Astrocyte (in vitro differentiated cells and primary cell): ENCODE measurements at regions not wholly inside any gene's neighbourhood (a gene's known extent, or its start where the extent isn't known, plus 50 kb on each side); places are given as distances from the start of the nearest gene placed in this dataset.

ENCODE experiments used
- DNase-seq: peaks from one replicate; pipeline ENCODE4 v3.0.0-alpha.2; 2010; ENCODE audit warnings: low read depth
- FAIRE-seq: peaks from 2 replicates; lab custom pipeline; 2011; peaks lifted over from hg19 to GRCh38; lab: Jason Lieb, UNC
- H2AFZ ChIP-seq: 2 replicates; pipeline ENCODE4 v1.6.0; 2012; ENCODE audit warnings: low read depth, low read length, inconsistent platforms
- H3K27ac ChIP-seq: 2 replicates; pipeline ENCODE4 v1.5.1; 2011; ENCODE audit warnings: low read depth, low read length, inconsistent platforms
- H3K27me3 ChIP-seq: 2 replicates; pipeline ENCODE4 v1.6.0; 2011; ENCODE audit warnings: low read length, inconsistent platforms; ENCODE audit not compliant: insufficient read depth
- H3K36me3 ChIP-seq: 2 replicates; pipeline ENCODE4 v1.5.1; 2011; ENCODE audit warnings: low read length, inconsistent platforms; ENCODE audit not compliant: insufficient read depth
- H3K4me1 ChIP-seq: 2 replicates; pipeline ENCODE4 v1.5.1; 2011; ENCODE audit warnings: low read length, inconsistent platforms; ENCODE audit not compliant: insufficient read depth
- H3K4me2 ChIP-seq: 2 replicates; pipeline ENCODE4 v1.6.0; 2012; ENCODE audit warnings: low read length, inconsistent platforms
- H3K4me3 ChIP-seq: 2 replicates; pipeline ENCODE4 v1.5.1; 2011; ENCODE audit warnings: low read depth, mild to moderate bottlenecking, low read length, inconsistent platforms; ENCODE audit not compliant: insufficient read depth
- H3K79me2 ChIP-seq: 2 replicates; pipeline ENCODE4 v1.6.0; 2012; ENCODE audit warnings: mild to moderate bottlenecking, low read length, inconsistent platforms; ENCODE audit not compliant: insufficient read depth
- H3K9ac ChIP-seq: 2 replicates; pipeline ENCODE4 v1.6.0; 2012; ENCODE audit warnings: mild to moderate bottlenecking, low read length, inconsistent platforms
- H3K9me3 ChIP-seq: 2 replicates; pipeline ENCODE4 v1.5.1; 2012; ENCODE audit warnings: low read depth, mild to moderate bottlenecking, low read length, inconsistent platforms; ENCODE audit not compliant: insufficient read depth
- H4K20me1 ChIP-seq: 2 replicates; pipeline ENCODE4 v1.6.0; 2012; ENCODE audit warnings: low read length, inconsistent platforms; ENCODE audit not compliant: insufficient read depth
- H3K27ac Mint-ChIP-seq: one replicate; pipeline ENCODE4 v1.8.0; 2021; ENCODE audit warnings: mild to moderate bottlenecking, mixed read lengths; ENCODE audit not compliant: unreplicated experiment
- H3K27me3 Mint-ChIP-seq: one replicate; pipeline ENCODE4 v1.8.0; 2021; ENCODE audit warnings: low read depth, mixed read lengths; ENCODE audit not compliant: unreplicated experiment
- H3K36me3 Mint-ChIP-seq: one replicate; pipeline ENCODE4 v1.8.0; 2021; ENCODE audit warnings: low read depth, mixed read lengths; ENCODE audit not compliant: unreplicated experiment
- H3K4me1 Mint-ChIP-seq: one replicate; pipeline ENCODE4 v1.8.0; 2021; ENCODE audit warnings: low read depth, mixed read lengths; ENCODE audit not compliant: unreplicated experiment
- H3K4me3 Mint-ChIP-seq: one replicate; pipeline ENCODE4 v1.8.0; 2021; ENCODE audit warnings: mild to moderate bottlenecking, moderate library complexity, mixed read lengths; ENCODE audit not compliant: unreplicated experiment
- H3K9me3 Mint-ChIP-seq: one replicate; pipeline ENCODE4 v1.8.0; 2021; ENCODE audit warnings: mild to moderate bottlenecking, mixed read lengths; ENCODE audit not compliant: unreplicated experiment
- CTCF ChIP-seq: IDR thresholded peaks from 2 replicates; pipeline ENCODE4 v1.5.1; 2011; ENCODE audit warnings: low read depth, mild to moderate bottlenecking, inconsistent platforms, low read length, moderate library complexity; ENCODE audit not compliant: insufficient read depth
- EZH2 ChIP-seq: IDR thresholded peaks from 2 replicates; pipeline ENCODE4 v1.6.1; 2012; ENCODE audit warnings: mild to moderate bottlenecking, low read length, inconsistent platforms; ENCODE audit not compliant: insufficient read depth

GRCh38 chr10:112057072-112057471 lies 126.5 kb downstream of the GPAM start:
- no peak for DNase-seq
- Histone ChIP-seq H3K4me3 (no peak overlapping the region), H3K36me3 (no peaks in the 10 kb centered on the region), H3K4me2 (no peak overlapping the region), H3K4me1 (no peaks in the 10 kb centered on the region), H3K9me3 (no peaks in the 10 kb centered on the region), H4K20me1 (no peaks in the 10 kb centered on the region), H3K27ac (no peak overlapping the region), H3K79me2 (no peaks in the 10 kb centered on the region), H3K9ac (no peak overlapping the region), H3K27me3 (no peaks in the 10 kb centered on the region), H2AFZ (no peak overlapping the region)
- Mint-ChIP-seq H3K27me3 (peaks cover 6% of the 10 kb centered on the region), H3K9me3 (no peaks in the 10 kb centered on the region), H3K4me3 (no peak overlapping the region), H3K36me3 (no peaks in the 10 kb centered on the region), H3K27ac (no peak overlapping the region), H3K4me1 (no peaks in the 10 kb centered on the region)
- TF ChIP-seq EZH2 (no peak), CTCF (no peak)
- no peak for FAIRE-seq

GRCh38 chr10:112059220-112059619 lies 124.3 kb downstream of the GPAM start:
- no peaks in the 10 kb centered on the region for H3K4me1 Mint-ChIP-seq
- no peaks in the 10 kb centered on the region for H3K27me3 ChIP-seq
- DNase-seq (no peak), FAIRE-seq (no peak)
- H3K36me3 ChIP-seq, result no peaks in the 10 kb centered on the region
- H4K20me1 ChIP-seq, result no peaks in the 10 kb centered on the region
- H3K27ac Mint-ChIP-seq, result no peak overlapping the region
- no peak overlapping the region for H3K4me3 Mint-ChIP-seq
- TF ChIP-seq EZH2 (no peak), CTCF (no peak)
- no peaks in the 10 kb centered on the region for H3K79me2 ChIP-seq
- no peak overlapping the region for H3K27ac ChIP-seq
- no peaks in the 10 kb centered on the region for H3K36me3 Mint-ChIP-seq
- no peak overlapping the region for H2AFZ ChIP-seq
- no peak overlapping the region for H3K9ac ChIP-seq
- H3K4me1 ChIP-seq, result no peaks in the 10 kb centered on the region
- H3K9me3 ChIP-seq, result no peaks in the 10 kb centered on the region
- no peak overlapping the region for H3K4me3 ChIP-seq
- H3K9me3 Mint-ChIP-seq, result no peaks in the 10 kb centered on the region
- H3K4me2 ChIP-seq, result no peak overlapping the region
- H3K27me3 Mint-ChIP-seq, result peaks cover 6% of the 10 kb centered on the region

DNA sequence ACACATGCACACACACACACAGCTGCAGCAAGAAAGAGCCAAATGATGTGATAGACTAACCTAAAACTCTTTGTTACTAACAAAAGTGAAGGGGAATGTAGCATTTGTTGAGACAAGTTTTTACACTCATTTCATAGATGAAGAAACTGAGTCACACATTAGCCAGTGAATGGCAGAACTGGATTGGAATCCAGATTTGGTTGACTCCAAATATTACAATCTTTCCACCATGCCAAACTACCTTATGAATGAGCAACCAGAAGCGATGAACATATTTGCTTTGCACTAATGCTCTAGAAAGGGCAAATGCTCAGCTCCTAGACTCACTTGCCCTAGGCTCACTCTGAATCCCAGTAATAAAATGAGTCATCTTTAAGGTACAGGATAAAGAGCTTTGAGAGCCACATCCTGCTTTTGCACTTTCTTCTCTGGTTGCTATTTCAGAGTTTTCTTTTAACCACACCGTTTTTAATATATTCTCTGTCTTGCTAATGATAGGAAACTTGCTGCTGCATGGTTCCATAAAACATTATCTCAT lies 111.9 kb downstream of the GPAM start:
- Mint-ChIP-seq H3K27ac (no peak overlapping the region), H3K27me3 (peaks cover 2% of the 10 kb centered on the region), H3K36me3 (no peaks in the 10 kb centered on the region), H3K9me3 (no peaks in the 10 kb centered on the region), H3K4me3 (no peak overlapping the region), H3K4me1 (no peaks in the 10 kb centered on the region)
- DNase-seq (no peak), FAIRE-seq (no peak)
- Histone ChIP-seq H3K27ac (no peak overlapping the region), H3K36me3 (no peaks in the 10 kb centered on the region), H3K4me3 (no peak overlapping the region), H3K79me2 (no peaks in the 10 kb centered on the region), H3K4me2 (no peak overlapping the region), H4K20me1 (no peaks in the 10 kb centered on the region), H3K4me1 (no peaks in the 10 kb centered on the region), H3K9me3 (no peaks in the 10 kb centered on the region), H3K9ac (no peak overlapping the region), H3K27me3 (no peaks in the 10 kb centered on the region), H2AFZ (no peak overlapping the region)
- no peak for TF ChIP-seq EZH2
- no peak for TF ChIP-seq CTCF
